Type B pancreatic cell (in vitro differentiated cells): ENCODE measurements at regions not wholly inside any gene's neighbourhood (a gene's known extent, or its start where the extent isn't known, plus 50 kb on each side); places are given as distances from the start of the nearest gene placed in this dataset.

Experiments
- DNase-seq: peaks from one replicate; pipeline ENCODE4 v3.0.0; 2021; ENCODE audit warnings: mixed read lengths; ENCODE audit not compliant: unreplicated experiment; ENCODE audit errors: extremely low spot score
- H3K27ac Mint-ChIP-seq: 2 replicates; pipeline ENCODE4 v1.8.0; 2021; ENCODE audit warnings: mild to moderate bottlenecking, mixed read lengths
- H3K27me3 Mint-ChIP-seq: 2 replicates; pipeline ENCODE4 v1.8.0; 2021; ENCODE audit warnings: mixed read lengths
- H3K36me3 Mint-ChIP-seq: 2 replicates; pipeline ENCODE4 v1.8.0; 2021; ENCODE audit warnings: mixed read lengths
- H3K4me1 Mint-ChIP-seq: one replicate; pipeline ENCODE4 v1.8.0; 2021; ENCODE audit warnings: mixed read lengths; ENCODE audit not compliant: unreplicated experiment
- H3K4me3 Mint-ChIP-seq: 2 replicates; pipeline ENCODE4 v1.8.0; 2021; ENCODE audit warnings: mild to moderate bottlenecking, mixed read lengths
- H3K9me3 Mint-ChIP-seq: 2 replicates; pipeline ENCODE4 v1.8.0; 2021; ENCODE audit warnings: mixed read lengths
- TF ChIP-seq, protein P1 (sequence below): fragments of 200-600 bp; sonication (generic); conservative IDR thresholded peaks from 2 replicates; pipeline ENCODE4 v1.5.0; 2021; ENCODE audit warnings: antibody characterized with exemption, mild to moderate bottlenecking

DNA sequence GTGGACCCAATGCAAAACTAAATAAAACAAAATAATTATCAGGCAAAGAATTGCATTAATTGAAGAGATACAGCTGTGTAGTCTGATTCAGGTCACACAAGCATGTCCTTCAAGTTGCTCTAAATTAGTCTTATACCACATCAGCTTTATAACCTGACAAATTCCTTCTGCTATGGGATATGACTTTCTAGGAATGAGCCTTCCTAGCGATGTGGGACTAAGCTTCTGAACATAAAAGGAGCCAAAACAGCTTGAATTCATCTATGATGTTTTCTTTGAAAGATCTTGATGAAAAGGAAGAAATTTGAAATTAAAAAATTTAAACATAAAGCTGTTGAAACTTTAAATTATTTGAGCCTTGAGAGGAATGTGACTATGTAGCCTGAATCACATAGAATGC, 1409.1 kb downstream of the CDH11 start:
- H3K9me3 Mint-ChIP-seq, result no peaks in the 10 kb centered on the region
- no peak for DNase-seq
- no peaks in the 10 kb centered on the region for H3K4me1 Mint-ChIP-seq
- no peaks in the 10 kb centered on the region for H3K36me3 Mint-ChIP-seq
- H3K27ac Mint-ChIP-seq, result no peak overlapping the region
- TF ChIP-seq, protein P1, sequence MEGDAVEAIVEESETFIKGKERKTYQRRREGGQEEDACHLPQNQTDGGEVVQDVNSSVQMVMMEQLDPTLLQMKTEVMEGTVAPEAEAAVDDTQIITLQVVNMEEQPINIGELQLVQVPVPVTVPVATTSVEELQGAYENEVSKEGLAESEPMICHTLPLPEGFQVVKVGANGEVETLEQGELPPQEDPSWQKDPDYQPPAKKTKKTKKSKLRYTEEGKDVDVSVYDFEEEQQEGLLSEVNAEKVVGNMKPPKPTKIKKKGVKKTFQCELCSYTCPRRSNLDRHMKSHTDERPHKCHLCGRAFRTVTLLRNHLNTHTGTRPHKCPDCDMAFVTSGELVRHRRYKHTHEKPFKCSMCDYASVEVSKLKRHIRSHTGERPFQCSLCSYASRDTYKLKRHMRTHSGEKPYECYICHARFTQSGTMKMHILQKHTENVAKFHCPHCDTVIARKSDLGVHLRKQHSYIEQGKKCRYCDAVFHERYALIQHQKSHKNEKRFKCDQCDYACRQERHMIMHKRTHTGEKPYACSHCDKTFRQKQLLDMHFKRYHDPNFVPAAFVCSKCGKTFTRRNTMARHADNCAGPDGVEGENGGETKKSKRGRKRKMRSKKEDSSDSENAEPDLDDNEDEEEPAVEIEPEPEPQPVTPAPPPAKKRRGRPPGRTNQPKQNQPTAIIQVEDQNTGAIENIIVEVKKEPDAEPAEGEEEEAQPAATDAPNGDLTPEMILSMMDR, result no peak
- H3K4me3 Mint-ChIP-seq, result no peak overlapping the region
- H3K27me3 Mint-ChIP-seq, result no peaks in the 10 kb centered on the region

DNA sequence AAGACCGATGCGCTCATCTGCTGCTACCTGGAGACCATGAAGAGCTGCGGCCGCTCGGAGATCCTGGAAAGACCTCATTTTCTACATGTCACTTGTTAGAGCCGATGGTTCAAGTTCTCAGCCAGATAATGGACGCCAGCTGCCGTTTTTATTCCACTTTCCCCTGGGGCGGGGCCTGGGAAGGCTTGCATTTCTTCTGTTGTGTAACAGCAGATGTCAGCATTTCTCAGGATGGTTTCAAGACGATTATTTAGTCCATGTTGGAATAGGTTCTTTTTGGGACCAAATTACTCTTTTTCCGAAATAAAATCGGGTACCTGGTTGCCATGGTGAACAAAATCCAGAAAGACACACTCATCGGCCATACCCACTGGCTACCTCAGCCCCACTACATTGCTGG, 1418.3 kb downstream of the CDH11 start:
- Mint-ChIP-seq H3K4me1 (peaks cover 8% of the 10 kb centered on the region), H3K4me3 (no peak overlapping the region), H3K27me3 (no peaks in the 10 kb centered on the region), H3K36me3 (no peaks in the 10 kb centered on the region), H3K9me3 (no peaks in the 10 kb centered on the region), H3K27ac (peak overlapping the region; percentile 68)
- DNase-seq, result no peak
- TF ChIP-seq, protein P1, result no peak

DNA sequence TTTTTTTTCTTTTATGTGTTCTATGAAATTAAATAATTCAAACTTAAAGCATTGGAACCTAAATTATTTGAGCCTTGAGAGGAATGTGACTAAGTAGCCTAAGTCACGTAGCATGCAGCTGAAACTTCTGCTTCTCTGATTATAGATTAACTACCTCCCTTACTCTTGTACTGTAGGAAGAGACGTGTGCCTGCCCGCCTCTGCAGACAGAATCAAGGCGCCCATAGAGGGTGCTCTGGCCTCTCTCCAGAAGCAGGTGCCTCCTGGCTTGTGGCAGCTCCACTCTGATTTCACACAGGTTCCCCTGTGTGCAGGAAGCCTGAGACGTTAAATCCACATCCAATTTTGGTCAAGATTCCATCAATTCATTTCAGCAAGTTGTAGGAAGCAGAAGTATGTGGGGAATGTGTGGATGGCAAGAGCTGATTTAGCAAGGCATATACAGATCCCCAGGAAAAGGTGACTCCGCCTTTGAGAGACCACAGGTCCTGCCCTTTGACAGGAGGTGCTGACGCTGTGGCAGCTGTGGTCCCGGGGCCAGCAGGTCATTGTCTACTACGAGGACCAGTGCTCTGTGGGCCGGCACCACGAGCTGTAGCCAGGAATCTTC, 1418.8 kb downstream of the CDH11 start:
- TF ChIP-seq, protein P1, result no peak
- Mint-ChIP-seq H3K27ac (peak overlapping the region; percentile 68), H3K4me3 (peak overlapping the region; percentile 66), H3K36me3 (no peaks in the 10 kb centered on the region), H3K9me3 (no peaks in the 10 kb centered on the region), H3K27me3 (no peaks in the 10 kb centered on the region), H3K4me1 (peaks cover 8% of the 10 kb centered on the region)
- DNase-seq, result no peak

DNA sequence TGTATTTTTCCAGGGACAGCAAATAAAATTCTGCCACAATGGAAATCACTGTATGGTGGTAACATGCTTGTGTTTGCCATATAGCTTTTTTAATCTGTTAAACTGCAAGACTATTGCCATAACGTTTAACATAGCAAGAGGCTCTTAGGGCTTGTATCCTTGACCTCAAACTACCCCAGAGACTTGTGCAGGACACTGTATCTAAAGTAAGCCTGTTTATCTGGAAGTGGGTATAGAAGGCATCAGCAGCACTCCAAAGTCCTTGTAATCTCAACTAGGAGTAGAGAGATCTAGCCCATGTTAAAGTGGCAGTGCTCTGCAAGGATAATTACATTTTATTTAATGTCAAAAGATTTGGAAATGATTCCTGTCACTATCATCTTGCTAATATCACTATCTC, 1424.1 kb downstream of the CDH11 start:
- H3K9me3 Mint-ChIP-seq, result no peaks in the 10 kb centered on the region
- H3K4me3 Mint-ChIP-seq, result no peak overlapping the region
- peaks cover 2% of the 10 kb centered on the region for H3K4me1 Mint-ChIP-seq
- no peak overlapping the region for H3K27ac Mint-ChIP-seq
- no peaks in the 10 kb centered on the region for H3K36me3 Mint-ChIP-seq
- TF ChIP-seq, protein P1, result no peak
- H3K27me3 Mint-ChIP-seq, result no peaks in the 10 kb centered on the region
- DNase-seq, result no peak

DNA sequence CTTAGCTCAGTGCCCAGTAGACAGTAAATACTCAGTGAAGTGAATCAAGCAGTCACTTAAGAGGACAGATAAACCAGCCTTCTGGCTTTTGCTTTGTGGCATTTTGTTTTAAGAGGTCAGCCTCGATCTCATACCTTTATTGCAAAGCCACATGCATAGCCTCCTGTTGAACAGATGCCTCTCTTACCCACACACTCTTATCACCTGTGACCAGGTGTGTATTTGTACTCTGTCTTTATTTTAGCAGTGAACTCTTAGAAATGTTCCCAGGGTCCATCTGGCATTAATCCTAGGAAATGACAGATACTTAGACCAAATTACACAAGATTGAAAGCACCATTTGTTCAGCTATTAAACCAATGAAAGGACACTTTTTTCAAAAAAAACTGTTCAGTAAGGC, 1426.5 kb downstream of the CDH11 start:
- Mint-ChIP-seq H3K9me3 (no peaks in the 10 kb centered on the region), H3K27me3 (no peaks in the 10 kb centered on the region)

More for the DNA sequence above, 1426.5 kb downstream of the CDH11 start:
- no peak for DNase-seq
- TF ChIP-seq, protein P1, result no peak
- Mint-ChIP-seq H3K4me3 (no peak overlapping the region), H3K36me3 (no peaks in the 10 kb centered on the region), H3K4me1 (no peaks in the 10 kb centered on the region), H3K27ac (no peak overlapping the region)
